Activated T-helper 1 cell treated with anti-CD3 and anti-CD28 coated beads, Interleukin-12 subunit alpha, Interleukin-12 subunit beta, Interleukin-2, Interleukin-4 antibody, amounts not matched to agents 30 ng/mL and 10 ng/mL and 1 ng/mL, durations not matched to agents 14 hours and 24 hours and 36 hours (primary cell): ENCODE measurements at regions not wholly inside any gene's neighbourhood (a gene's known extent, or its start where the extent isn't known, plus 50 kb on each side); places are given as distances from the start of the nearest gene placed in this dataset.

Source experiments
- DNase-seq: peaks from one replicate; pipeline ENCODE4 v3.0.0; 2021; ENCODE audit warnings: low spot score
- H3K27ac Mint-ChIP-seq: one replicate; pipeline ENCODE4 v1.8.0; 2021; ENCODE audit warnings: mild to moderate bottlenecking, mixed read lengths
- H3K27me3 Mint-ChIP-seq: one replicate; pipeline ENCODE4 v1.8.0; 2022; ENCODE audit warnings: mild to moderate bottlenecking, moderate library complexity, mixed read lengths; ENCODE audit not compliant: insufficient read depth
- H3K36me3 Mint-ChIP-seq: one replicate; pipeline ENCODE4 v1.8.0; 2021; ENCODE audit warnings: low read depth, mixed read lengths
- H3K4me1 Mint-ChIP-seq: one replicate; pipeline ENCODE4 v1.8.0; 2021; ENCODE audit warnings: low read depth, mixed read lengths
- H3K4me3 Mint-ChIP-seq: one replicate; pipeline ENCODE4 v1.8.0; 2021; ENCODE audit warnings: mild to moderate bottlenecking, moderate library complexity, mixed read lengths
- H3K9me3 Mint-ChIP-seq: one replicate; pipeline ENCODE4 v1.8.0; 2021; ENCODE audit warnings: mixed read lengths
- intact Hi-C: fragments of 100-400 bp; cut with micrococcal nuclease; formaldehyde crosslinking; loops from one replicate; pipeline ENCODE4 v1.15.1; 2024

GRCh38 chr17:12568358-12569251 is 97.1 kb upstream of the MYOCD start:
- H3K9me3 Mint-ChIP-seq = peaks cover 27% of the 10 kb centered on the region
- intact Hi-C loops = no loop called here

GRCh38 chr17:12571606-12572005 is 94.1 kb upstream of the MYOCD start:
- Mint-ChIP-seq H3K4me3 (no peak overlapping the region), H3K27me3 (no peaks in the 10 kb centered on the region), H3K9me3 (peaks cover 18% of the 10 kb centered on the region), H3K27ac (no peak overlapping the region), H3K36me3 (no peaks in the 10 kb centered on the region), H3K4me1 (no peaks in the 10 kb centered on the region)
- intact Hi-C loops = no loop called here
- no peak for DNase-seq

More at GRCh38 chr17:12568358-12569251, 97.1 kb upstream of the MYOCD start:
- Mint-ChIP-seq H3K27me3 (no peaks in the 10 kb centered on the region), H3K27ac (no peak overlapping the region), H3K4me3 (no peak overlapping the region), H3K36me3 (no peaks in the 10 kb centered on the region), H3K4me1 (no peaks in the 10 kb centered on the region)
- DNase-seq = no peak

GRCh38 chr17:12574525-12574924 is 91.2 kb upstream of the MYOCD start:
- Mint-ChIP-seq H3K9me3 (peaks cover 20% of the 10 kb centered on the region), H3K36me3 (no peaks in the 10 kb centered on the region), H3K27ac (no peak overlapping the region), H3K27me3 (no peaks in the 10 kb centered on the region), H3K4me1 (no peaks in the 10 kb centered on the region), H3K4me3 (no peak overlapping the region)
- no peak for DNase-seq
- intact Hi-C loops = no loop called here

- intact Hi-C loops = no loop called here
- Mint-ChIP-seq H3K27me3 (no peaks in the 10 kb centered on the region), H3K4me3 (no peak overlapping the region), H3K9me3 (peaks cover 18% of the 10 kb centered on the region), H3K27ac (no peak overlapping the region), H3K4me1 (no peaks in the 10 kb centered on the region), H3K36me3 (no peaks in the 10 kb centered on the region)
- no peak for DNase-seq
These were observed 90.0 kb upstream of the MYOCD start for GRCh38 chr17:12575641-12576040.

GRCh38 chr17:12579288-12579687 is 86.4 kb upstream of the MYOCD start:
- H3K27ac Mint-ChIP-seq = no peak overlapping the region
- no peak overlapping the region for H3K4me3 Mint-ChIP-seq
- H3K9me3 Mint-ChIP-seq = peaks cover 30% of the 10 kb centered on the region
- DNase-seq = no peak
- H3K4me1 Mint-ChIP-seq = no peaks in the 10 kb centered on the region
- intact Hi-C loops = no loop called here
- H3K27me3 Mint-ChIP-seq = no peaks in the 10 kb centered on the region
- no peaks in the 10 kb centered on the region for H3K36me3 Mint-ChIP-seq

GRCh38 chr17:12580640-12581039 is 85.0 kb upstream of the MYOCD start:
- Mint-ChIP-seq H3K27me3 (no peaks in the 10 kb centered on the region), H3K27ac (no peak overlapping the region), H3K4me3 (no peak overlapping the region), H3K9me3 (peaks cover 36% of the 10 kb centered on the region), H3K36me3 (no peaks in the 10 kb centered on the region), H3K4me1 (no peaks in the 10 kb centered on the region)
- no peak for DNase-seq
- intact Hi-C loops = no loop called here

GRCh38 chr17:12584727-12585126 is 81.0 kb upstream of the MYOCD start:
- intact Hi-C loops = no loop called here
- no peak for DNase-seq
- H3K4me3 Mint-ChIP-seq = no peak overlapping the region
- no peak overlapping the region for H3K27ac Mint-ChIP-seq
- no peaks in the 10 kb centered on the region for H3K36me3 Mint-ChIP-seq
- H3K9me3 Mint-ChIP-seq = peaks cover 33% of the 10 kb centered on the region
- no peaks in the 10 kb centered on the region for H3K27me3 Mint-ChIP-seq
- no peaks in the 10 kb centered on the region for H3K4me1 Mint-ChIP-seq

GRCh38 chr17:12588531-12588930 is 77.2 kb upstream of the MYOCD start:
- Mint-ChIP-seq H3K4me3 (no peak overlapping the region), H3K27me3 (no peaks in the 10 kb centered on the region), H3K9me3 (peaks cover 24% of the 10 kb centered on the region), H3K27ac (no peak overlapping the region), H3K36me3 (no peaks in the 10 kb centered on the region), H3K4me1 (no peaks in the 10 kb centered on the region)
- intact Hi-C loops = no loop called here
- no peak for DNase-seq

- Mint-ChIP-seq H3K27me3 (no peaks in the 10 kb centered on the region), H3K36me3 (no peaks in the 10 kb centered on the region), H3K4me3 (no peak overlapping the region), H3K9me3 (peaks cover 16% of the 10 kb centered on the region), H3K27ac (no peak overlapping the region), H3K4me1 (no peaks in the 10 kb centered on the region)
- intact Hi-C loops = no loop called here
- DNase-seq = no peak
These were observed 75.3 kb upstream of the MYOCD start for GRCh38 chr17:12590417-12590816.

- DNase-seq = no peak
- H3K4me3 Mint-ChIP-seq = no peak overlapping the region
- H3K27ac Mint-ChIP-seq = no peak overlapping the region
- intact Hi-C loops = no loop called here
- H3K9me3 Mint-ChIP-seq = peaks cover 16% of the 10 kb centered on the region
- H3K36me3 Mint-ChIP-seq = no peaks in the 10 kb centered on the region
- H3K27me3 Mint-ChIP-seq = no peaks in the 10 kb centered on the region
- no peaks in the 10 kb centered on the region for H3K4me1 Mint-ChIP-seq
These were observed 74.5 kb upstream of the MYOCD start for GRCh38 chr17:12591021-12591735.

GRCh38 chr17:12592941-12593340 is 72.7 kb upstream of the MYOCD start:
- DNase-seq = no peak
- Mint-ChIP-seq H3K4me3 (no peak overlapping the region), H3K27ac (no peak overlapping the region), H3K4me1 (no peaks in the 10 kb centered on the region), H3K9me3 (peaks cover 16% of the 10 kb centered on the region), H3K36me3 (no peaks in the 10 kb centered on the region), H3K27me3 (no peaks in the 10 kb centered on the region)
- intact Hi-C loops = no loop called here

- no peak overlapping the region for H3K27ac Mint-ChIP-seq
- no peaks in the 10 kb centered on the region for H3K4me1 Mint-ChIP-seq
- H3K27me3 Mint-ChIP-seq = no peaks in the 10 kb centered on the region
- DNase-seq = no peak
- intact Hi-C loops = no loop called here
- no peaks in the 10 kb centered on the region for H3K36me3 Mint-ChIP-seq
- H3K4me3 Mint-ChIP-seq = no peak overlapping the region
- peaks cover 9% of the 10 kb centered on the region for H3K9me3 Mint-ChIP-seq
These were observed 68.7 kb upstream of the MYOCD start for GRCh38 chr17:12596961-12597360.

GRCh38 chr17:12597895-12598294 is 67.8 kb upstream of the MYOCD start:
- no peak overlapping the region for H3K27ac Mint-ChIP-seq
- DNase-seq = no peak
- intact Hi-C loops = no loop called here
- no peaks in the 10 kb centered on the region for H3K4me1 Mint-ChIP-seq
- H3K27me3 Mint-ChIP-seq = no peaks in the 10 kb centered on the region
- H3K36me3 Mint-ChIP-seq = no peaks in the 10 kb centered on the region
- H3K9me3 Mint-ChIP-seq = peaks cover 9% of the 10 kb centered on the region
- H3K4me3 Mint-ChIP-seq = no peak overlapping the region
